Activated CD4-positive, alpha-beta memory T cell treated with anti-CD3 and anti-CD28 coated beads, Interleukin-2, amount 10 ng/mL, durations not matched to agents 7 days and 5 days (primary cell): ENCODE measurements at regions not wholly inside any gene's neighbourhood (a gene's known extent, or its start where the extent isn't known, plus 50 kb on each side); places are given as distances from the start of the nearest gene placed in this dataset.
"Not testable (repeated sequence)": the region's sequence is repeated elsewhere in the genome, so short reads cannot be mapped to it uniquely, and the experiment has no call there.

ENCODE experiments used
- CTCF ChIA-PET: fragments of 350-600 bp; sonication (Branson Sonifier 250); formaldehyde crosslinking; loops from one replicate; lab custom pipeline; 2021; ENCODE audit warnings: antibody characterized with exemption, inconsistent platforms; lab: Charles Lee
- POLR2A ChIA-PET: fragments of 350-600 bp; sonication (Branson Sonifier 250); formaldehyde crosslinking; loops from one replicate; lab custom pipeline; 2021; ENCODE audit warnings: antibody characterized with exemption; lab: Charles Lee
- DNase-seq: peaks from one replicate; pipeline ENCODE4 v3.0.0-alpha.2; 2020
- H3K27ac Mint-ChIP-seq: one replicate; pipeline ENCODE4 v1.8.0; 2021; ENCODE audit warnings: mild to moderate bottlenecking, mixed read lengths
- H3K27me3 Mint-ChIP-seq: one replicate; pipeline ENCODE4 v1.8.0; 2021; ENCODE audit warnings: mixed read lengths
- H3K36me3 Mint-ChIP-seq: one replicate; pipeline ENCODE4 v1.8.0; 2021; ENCODE audit warnings: low read depth, mixed read lengths
- H3K4me1 Mint-ChIP-seq: one replicate; pipeline ENCODE4 v1.8.0; 2021; ENCODE audit warnings: mixed read lengths
- H3K4me3 Mint-ChIP-seq: one replicate; pipeline ENCODE4 v1.8.0; 2021; ENCODE audit warnings: mild to moderate bottlenecking, mixed read lengths
- H3K9me3 Mint-ChIP-seq: one replicate; pipeline ENCODE4 v1.8.0; 2021; ENCODE audit warnings: mixed read lengths

GRCh38 chrX:124426288-124427169, 80.2 kb downstream of the SH2D1A start:
- Mint-ChIP-seq H3K27ac (no peak overlapping the region), H3K27me3 (no peaks in the 10 kb centered on the region), H3K9me3 (no peaks in the 10 kb centered on the region), H3K36me3 (no peaks in the 10 kb centered on the region), H3K4me3 (no peak overlapping the region), H3K4me1 (no peaks in the 10 kb centered on the region)
- ChIA-PET POLR2A (no interaction called here), CTCF (no interaction called here)
- DNase-seq, result no peak

GRCh38 chrX:124433186-124433585, 86.8 kb downstream of the SH2D1A start:
- Mint-ChIP-seq H3K27me3 (no peaks in the 10 kb centered on the region), H3K36me3 (no peaks in the 10 kb centered on the region), H3K9me3 (no peaks in the 10 kb centered on the region), H3K4me3 (no peak overlapping the region), H3K4me1 (no peaks in the 10 kb centered on the region), H3K27ac (no peak overlapping the region)
- ChIA-PET POLR2A (no interaction called here), CTCF (interaction anchor here (1.1 kb wide), 1 partner anchor 27 kb away, joined by 3 read pairs; no protein-coding TSS in a partner anchor)
- no peak for DNase-seq

DNA sequence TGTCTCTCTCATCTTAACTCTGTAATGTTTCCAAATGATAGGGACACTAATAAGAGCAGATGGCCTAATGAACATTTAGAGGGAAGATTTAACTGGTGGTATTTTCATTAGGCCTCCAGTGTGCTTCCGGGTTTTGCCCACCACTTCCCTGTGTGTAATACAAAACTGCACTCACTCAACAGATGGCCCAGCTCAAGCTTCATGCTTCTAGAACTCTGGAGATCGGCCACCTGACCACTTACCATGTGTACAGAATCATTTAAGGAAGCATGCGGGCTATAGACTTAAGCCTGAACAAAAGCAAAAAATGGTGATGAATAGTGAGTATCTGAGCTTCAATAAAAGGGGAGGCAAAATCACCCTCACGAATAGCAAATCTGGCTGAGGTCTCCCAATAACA, 89.3 kb downstream of the SH2D1A start:
- no peaks in the 10 kb centered on the region for H3K9me3 Mint-ChIP-seq
- ChIA-PET POLR2A (no interaction called here), CTCF (no interaction called here)
- H3K27ac Mint-ChIP-seq, result no peak overlapping the region
- no peak for DNase-seq
- no peak overlapping the region for H3K4me3 Mint-ChIP-seq
- no peaks in the 10 kb centered on the region for H3K27me3 Mint-ChIP-seq
- no peaks in the 10 kb centered on the region for H3K36me3 Mint-ChIP-seq
- H3K4me1 Mint-ChIP-seq, result no peaks in the 10 kb centered on the region

DNA sequence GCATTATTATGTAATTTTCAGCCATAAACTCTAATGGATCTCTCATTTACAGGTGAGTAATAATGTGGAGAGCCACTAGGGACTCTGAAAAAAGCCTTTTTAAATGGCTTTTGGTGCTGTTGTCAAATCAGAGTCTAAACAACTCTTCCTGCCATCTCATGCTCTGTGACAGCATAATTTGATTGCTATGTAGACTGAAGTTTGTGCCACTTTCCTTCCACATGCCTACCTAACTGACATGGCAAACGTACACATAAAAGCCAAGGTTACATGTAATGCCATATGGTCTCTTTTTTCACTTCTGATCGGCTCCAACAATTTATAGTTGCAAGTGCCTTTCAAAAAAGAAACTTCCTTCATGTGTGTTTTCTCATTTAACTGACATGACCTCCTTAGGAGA, 94.3 kb downstream of the SH2D1A start:
- no peak for DNase-seq
- Mint-ChIP-seq H3K36me3 (no peaks in the 10 kb centered on the region), H3K4me1 (no peaks in the 10 kb centered on the region), H3K27ac (no peak overlapping the region), H3K27me3 (no peaks in the 10 kb centered on the region), H3K9me3 (no peaks in the 10 kb centered on the region), H3K4me3 (no peak overlapping the region)
- POLR2A ChIA-PET, result no interaction called here
- CTCF ChIA-PET, result no interaction called here

DNA sequence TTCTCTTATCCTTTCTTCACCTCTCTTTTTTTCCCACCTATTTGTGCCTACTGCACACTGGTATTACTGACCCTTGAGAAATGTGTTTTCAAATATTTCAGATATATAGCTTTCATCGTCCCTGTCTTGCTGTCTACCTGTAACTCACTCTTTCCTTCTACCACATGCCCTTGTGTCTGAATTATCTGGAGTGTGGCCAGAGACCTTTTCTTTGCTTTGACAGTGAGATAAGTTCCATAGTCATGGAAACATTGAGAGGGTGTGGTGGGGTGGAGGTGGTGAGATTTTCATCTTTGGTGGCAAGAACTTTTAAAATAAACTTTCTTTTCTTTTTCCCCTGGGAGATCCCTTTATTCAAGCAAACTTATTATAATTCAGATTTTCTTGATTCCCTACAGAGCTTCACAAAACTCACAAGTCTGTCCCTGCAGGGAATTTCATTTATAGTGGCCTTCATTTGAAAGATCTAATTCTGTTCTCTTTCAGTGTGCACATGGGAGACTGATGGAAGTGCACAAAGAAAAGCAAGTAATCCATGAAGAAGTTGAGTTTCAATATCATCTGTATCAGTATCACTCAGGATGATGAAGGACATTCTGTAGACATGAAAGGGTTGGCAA, 95.7 kb downstream of the SH2D1A start:
- no peak overlapping the region for H3K27ac Mint-ChIP-seq
- CTCF ChIA-PET, result no interaction called here

DNA sequence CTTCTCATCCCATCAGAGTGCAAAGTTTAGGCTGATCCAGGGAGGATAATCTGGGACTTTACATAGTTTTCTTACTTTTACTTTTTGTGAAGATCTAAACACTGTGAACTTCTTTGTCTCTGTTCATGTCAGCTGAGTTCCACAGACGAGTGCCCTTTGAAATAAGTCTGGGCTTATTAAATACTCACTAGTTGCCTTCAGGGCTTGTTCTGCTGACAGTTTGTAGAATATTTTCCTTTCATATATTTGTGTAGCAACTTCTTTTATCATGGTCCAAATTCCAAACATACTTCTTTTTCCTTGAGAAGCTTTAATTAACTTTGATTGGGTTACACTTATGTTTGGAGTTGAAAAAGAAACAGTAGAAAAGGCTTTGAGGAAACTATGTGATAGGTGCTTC, 109.6 kb downstream of the SH2D1A start:
- Mint-ChIP-seq H3K27ac (no peak overlapping the region), H3K9me3 (no peaks in the 10 kb centered on the region), H3K36me3 (no peaks in the 10 kb centered on the region), H3K4me3 (no peak overlapping the region), H3K27me3 (no peaks in the 10 kb centered on the region), H3K4me1 (no peaks in the 10 kb centered on the region)
- no peak for DNase-seq
- ChIA-PET POLR2A (no interaction called here), CTCF (no interaction called here)

More for the DNA sequence above, 95.7 kb downstream of the SH2D1A start:
- Mint-ChIP-seq H3K27me3 (no peaks in the 10 kb centered on the region), H3K36me3 (no peaks in the 10 kb centered on the region), H3K9me3 (no peaks in the 10 kb centered on the region), H3K4me3 (no peak overlapping the region), H3K4me1 (no peaks in the 10 kb centered on the region)
- POLR2A ChIA-PET, result no interaction called here
- no peak for DNase-seq

- H3K27ac Mint-ChIP-seq, H3K27me3 Mint-ChIP-seq, H3K9me3 Mint-ChIP-seq, CTCF ChIA-PET, POLR2A ChIA-PET, H3K36me3 Mint-ChIP-seq, H3K4me1 Mint-ChIP-seq, DNase-seq, H3K4me3 Mint-ChIP-seq: not testable (repeated sequence)
Measured at GRCh38 chrX:124459851-124460250, 113.5 kb downstream of the SH2D1A start.

GRCh38 chrX:124462931-124463330, 116.6 kb downstream of the SH2D1A start:
- POLR2A ChIA-PET, result no interaction called here
- no peaks in the 10 kb centered on the region for H3K27me3 Mint-ChIP-seq
- CTCF ChIA-PET, result no interaction called here
- H3K36me3 Mint-ChIP-seq, result no peaks in the 10 kb centered on the region
- H3K9me3 Mint-ChIP-seq, result no peaks in the 10 kb centered on the region
- H3K27ac Mint-ChIP-seq, result no peak overlapping the region
- no peaks in the 10 kb centered on the region for H3K4me1 Mint-ChIP-seq
- DNase-seq, result no peak
- no peak overlapping the region for H3K4me3 Mint-ChIP-seq

GRCh38 chrX:124467202-124467601, 120.8 kb downstream of the SH2D1A start:
- DNase-seq, result no peak
- Mint-ChIP-seq H3K9me3 (no peaks in the 10 kb centered on the region), H3K36me3 (no peaks in the 10 kb centered on the region), H3K4me3 (no peak overlapping the region), H3K27me3 (no peaks in the 10 kb centered on the region), H3K4me1 (no peaks in the 10 kb centered on the region), H3K27ac (no peak overlapping the region)
- POLR2A ChIA-PET, result no interaction called here
- CTCF ChIA-PET, result no interaction called here

- no peak for DNase-seq
- Mint-ChIP-seq H3K36me3 (no peaks in the 10 kb centered on the region), H3K4me1 (peaks cover 9% of the 10 kb centered on the region), H3K9me3 (no peaks in the 10 kb centered on the region), H3K4me3 (no peak overlapping the region), H3K27me3 (no peaks in the 10 kb centered on the region), H3K27ac (no peak overlapping the region)
- ChIA-PET POLR2A (no interaction called here), CTCF (no interaction called here)
Measured at GRCh38 chrX:124475358-124475757, 129.0 kb downstream of the SH2D1A start.

DNA sequence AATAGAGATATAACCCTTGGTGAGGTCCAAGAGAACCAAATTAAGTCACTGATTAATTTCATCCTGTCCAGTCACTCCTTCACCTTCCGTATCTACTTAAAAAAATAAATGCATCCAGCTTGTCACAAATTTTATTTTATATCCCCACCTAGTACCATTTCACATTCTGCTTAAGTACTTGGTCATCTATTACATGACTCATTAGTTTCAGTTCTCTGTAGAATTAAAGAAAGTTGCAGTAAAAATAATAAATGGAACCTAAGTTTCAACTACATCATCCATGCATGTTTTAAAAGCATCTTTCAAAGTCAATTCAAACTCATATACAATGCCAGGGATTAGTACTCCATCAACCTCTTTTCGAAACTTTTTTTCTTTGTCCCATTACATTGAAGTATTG, 130.2 kb downstream of the SH2D1A start:
- Mint-ChIP-seq H3K4me1 (peaks cover 9% of the 10 kb centered on the region), H3K4me3 (no peak overlapping the region), H3K9me3 (no peaks in the 10 kb centered on the region), H3K27ac (no peak overlapping the region), H3K36me3 (no peaks in the 10 kb centered on the region), H3K27me3 (no peaks in the 10 kb centered on the region)
- ChIA-PET CTCF (no interaction called here), POLR2A (no interaction called here)
- no peak for DNase-seq

GRCh38 chrX:124478046-124478445, 131.7 kb downstream of the SH2D1A start:
- Mint-ChIP-seq H3K27me3 (no peaks in the 10 kb centered on the region), H3K36me3 (no peaks in the 10 kb centered on the region), H3K4me3 (no peak overlapping the region), H3K4me1 (peaks cover 9% of the 10 kb centered on the region), H3K27ac (no peak overlapping the region), H3K9me3 (no peaks in the 10 kb centered on the region)
- ChIA-PET POLR2A (no interaction called here), CTCF (no interaction called here)
- no peak for DNase-seq

GRCh38 chrX:124488412-124489161, 142.2 kb downstream of the SH2D1A start:
- no peak for DNase-seq
- no peak overlapping the region for H3K4me3 Mint-ChIP-seq
- H3K4me1 Mint-ChIP-seq, result no peaks in the 10 kb centered on the region
- CTCF ChIA-PET, result no interaction called here
- POLR2A ChIA-PET, result no interaction called here
- H3K36me3 Mint-ChIP-seq, result no peaks in the 10 kb centered on the region
- no peaks in the 10 kb centered on the region for H3K27me3 Mint-ChIP-seq
- H3K9me3 Mint-ChIP-seq, result no peaks in the 10 kb centered on the region
- H3K27ac Mint-ChIP-seq, result no peak overlapping the region
